SK-N-SH (cell line): ENCODE measurements at regions not wholly inside any gene's neighbourhood (a gene's known extent, or its start where the extent isn't known, plus 50 kb on each side); places are given as distances from the start of the nearest gene placed in this dataset.
A peak's percentile ranks its signal among the peaks of the same experiment; 100 is the strongest.

Experiments
- CHD2 ChIP-seq: fragments of 150-350 bp; IDR thresholded peaks from 2 replicates; pipeline ENCODE4 v1.6.1; 2018; ENCODE audit warnings: low read length; ENCODE audit not compliant: partially characterized antibody
- CTCF ChIP-seq: fragments of 200-600 bp; sonication (generic); IDR thresholded peaks from 2 replicates; pipeline ENCODE4 v1.6.1; 2017; ENCODE audit warnings: antibody characterized with exemption, mild to moderate bottlenecking, moderate library complexity
- EZH2phosphoT487 ChIP-seq: fragments of 200-600 bp; sonication (generic); IDR thresholded peaks from 2 replicates; pipeline ENCODE4 v1.6.1; 2017; ENCODE audit warnings: low read depth, mixed run types, mild to moderate bottlenecking, antibody characterized with exemption, moderate library complexity, borderline replicate concordance
- FOSL2 ChIP-seq: IDR thresholded peaks from 2 replicates; pipeline ENCODE4 v1.4.0; 2012; ENCODE audit warnings: low read depth, mild to moderate bottlenecking, moderate library complexity, borderline replicate concordance
- FOXJ3 ChIP-seq: sonication (generic); formaldehyde crosslinking; IDR thresholded peaks from 2 replicates; pipeline ENCODE4 v1.5.1; 2020; ENCODE audit warnings: mild to moderate bottlenecking, missing genetic modification reagents
- GABPA ChIP-seq: IDR thresholded peaks from 2 replicates; pipeline ENCODE4 v1.4.0; 2012; ENCODE audit warnings: low read depth, mild to moderate bottlenecking
- JUND ChIP-seq: IDR thresholded peaks from 2 replicates; pipeline ENCODE4 v1.4.0; 2012
- MAX ChIP-seq: IDR thresholded peaks from 2 replicates; pipeline ENCODE4 v1.4.0; 2012; ENCODE audit warnings: low read depth
- NFIC ChIP-seq: IDR thresholded peaks from 2 replicates; pipeline ENCODE4 v1.4.0; 2012; ENCODE audit warnings: borderline replicate concordance
- NRF1 ChIP-seq: IDR thresholded peaks from 2 replicates; pipeline ENCODE4 v1.6.1; 2012; ENCODE audit warnings: low read depth, mild to moderate bottlenecking, low read length
- RAD21 ChIP-seq: IDR thresholded peaks from 2 replicates; pipeline ENCODE4 v1.6.1; 2012; ENCODE audit warnings: mild to moderate bottlenecking, low read length
- RXRA ChIP-seq: IDR thresholded peaks from 2 replicates; pipeline ENCODE4 v1.4.0; 2012; ENCODE audit warnings: low read depth, mild to moderate bottlenecking, borderline replicate concordance
- SIN3A ChIP-seq: IDR thresholded peaks from 2 replicates; pipeline ENCODE4 v1.6.1; 2012; ENCODE audit warnings: low read depth, mild to moderate bottlenecking, low read length, moderate library complexity, borderline replicate concordance
- TCF12 ChIP-seq: IDR thresholded peaks from 2 replicates; pipeline ENCODE4 v1.4.0; 2012
- USF2 ChIP-seq: fragments of 150-350 bp; IDR thresholded peaks from 2 replicates; pipeline ENCODE4 v1.6.1; 2017; ENCODE audit warnings: antibody characterized with exemption, low read length, low read depth, borderline replicate concordance
- TF ChIP-seq, protein P1 (sequence below): IDR thresholded peaks from 2 replicates; pipeline ENCODE4 v1.6.1; 2012; ENCODE audit warnings: mild to moderate bottlenecking, low read depth, low read length, moderate library complexity

DNA sequence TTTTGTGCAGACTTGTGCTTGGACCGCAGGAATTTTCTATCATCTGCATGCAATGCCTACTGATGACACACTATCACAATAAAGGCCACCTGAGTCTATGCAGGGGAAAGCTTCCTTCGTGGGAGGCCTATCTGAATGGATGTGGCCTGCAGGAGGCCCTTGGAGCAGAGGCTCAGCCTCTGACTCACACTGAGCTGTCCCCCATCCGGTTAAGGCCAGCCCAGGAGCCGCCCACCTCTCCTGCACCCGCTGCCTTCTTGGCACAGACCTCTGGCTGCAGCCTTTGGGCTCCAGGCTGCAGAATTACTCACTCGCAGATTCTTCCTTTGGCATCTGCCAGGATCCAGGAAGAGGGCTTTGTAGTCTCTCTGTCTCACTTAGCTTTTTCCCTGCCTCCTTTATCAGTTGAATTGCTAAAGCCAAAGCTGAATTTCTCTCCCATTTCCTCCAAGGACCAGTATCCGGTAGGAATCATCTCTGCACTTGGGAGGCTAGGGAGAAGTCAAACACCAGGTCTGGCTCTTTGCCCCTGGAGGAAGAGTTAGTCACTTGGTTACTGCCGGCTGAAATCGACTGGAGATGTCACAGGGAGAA lies 65.1 kb upstream of the JUN start (continued):
- TF ChIP-seq EZH2phosphoT487 (no peak), JUND (peak; percentile 98), CHD2 (no peak), NRF1 (no peak), RAD21 (no peak; the same call in 1 of the 2 replicates), SIN3A (peak; percentile 64; the same call in 1 of the 2 replicates), CTCF (peak; percentile 26), FOXJ3 (no peak), USF2 (no peak), TCF12 (peak; percentile 96), RXRA (peak; percentile 93), MAX (peak; percentile 44), FOSL2 (peak; percentile 99), NFIC (peak; percentile 99), GABPA (peak; percentile 49; the same call in 1 of the 2 replicates)
- TF ChIP-seq, protein P1, sequence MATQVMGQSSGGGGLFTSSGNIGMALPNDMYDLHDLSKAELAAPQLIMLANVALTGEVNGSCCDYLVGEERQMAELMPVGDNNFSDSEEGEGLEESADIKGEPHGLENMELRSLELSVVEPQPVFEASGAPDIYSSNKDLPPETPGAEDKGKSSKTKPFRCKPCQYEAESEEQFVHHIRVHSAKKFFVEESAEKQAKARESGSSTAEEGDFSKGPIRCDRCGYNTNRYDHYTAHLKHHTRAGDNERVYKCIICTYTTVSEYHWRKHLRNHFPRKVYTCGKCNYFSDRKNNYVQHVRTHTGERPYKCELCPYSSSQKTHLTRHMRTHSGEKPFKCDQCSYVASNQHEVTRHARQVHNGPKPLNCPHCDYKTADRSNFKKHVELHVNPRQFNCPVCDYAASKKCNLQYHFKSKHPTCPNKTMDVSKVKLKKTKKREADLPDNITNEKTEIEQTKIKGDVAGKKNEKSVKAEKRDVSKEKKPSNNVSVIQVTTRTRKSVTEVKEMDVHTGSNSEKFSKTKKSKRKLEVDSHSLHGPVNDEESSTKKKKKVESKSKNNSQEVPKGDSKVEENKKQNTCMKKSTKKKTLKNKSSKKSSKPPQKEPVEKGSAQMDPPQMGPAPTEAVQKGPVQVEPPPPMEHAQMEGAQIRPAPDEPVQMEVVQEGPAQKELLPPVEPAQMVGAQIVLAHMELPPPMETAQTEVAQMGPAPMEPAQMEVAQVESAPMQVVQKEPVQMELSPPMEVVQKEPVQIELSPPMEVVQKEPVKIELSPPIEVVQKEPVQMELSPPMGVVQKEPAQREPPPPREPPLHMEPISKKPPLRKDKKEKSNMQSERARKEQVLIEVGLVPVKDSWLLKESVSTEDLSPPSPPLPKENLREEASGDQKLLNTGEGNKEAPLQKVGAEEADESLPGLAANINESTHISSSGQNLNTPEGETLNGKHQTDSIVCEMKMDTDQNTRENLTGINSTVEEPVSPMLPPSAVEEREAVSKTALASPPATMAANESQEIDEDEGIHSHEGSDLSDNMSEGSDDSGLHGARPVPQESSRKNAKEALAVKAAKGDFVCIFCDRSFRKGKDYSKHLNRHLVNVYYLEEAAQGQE = peak; percentile 65; the same call in 1 of the 2 replicates
